Nephron progenitor cell (in vitro differentiated cells): ENCODE measurements at regions not wholly inside any gene's neighbourhood (a gene's known extent, or its start where the extent isn't known, plus 50 kb on each side); places are given as distances from the start of the nearest gene placed in this dataset.

ENCODE experiments used
- DNase-seq: peaks from one replicate; pipeline ENCODE4 v3.0.0; 2021
- H3K27ac Mint-ChIP-seq: 2 replicates; pipeline ENCODE4 v1.8.0; 2021; ENCODE audit warnings: mild to moderate bottlenecking, moderate library complexity, mixed read lengths
- H3K27me3 Mint-ChIP-seq: 2 replicates; pipeline ENCODE4 v1.8.0; 2021; ENCODE audit warnings: mild to moderate bottlenecking, low read depth, mixed read lengths; ENCODE audit not compliant: poor library complexity
- H3K36me3 Mint-ChIP-seq: 2 replicates; pipeline ENCODE4 v1.8.0; 2021; ENCODE audit warnings: low read depth, mixed read lengths
- H3K4me1 Mint-ChIP-seq: 2 replicates; pipeline ENCODE4 v1.8.0; 2021; ENCODE audit warnings: mixed read lengths
- H3K4me3 Mint-ChIP-seq: 2 replicates; pipeline ENCODE4 v1.8.0; 2021; ENCODE audit warnings: mild to moderate bottlenecking, moderate library complexity, mixed read lengths
- H3K9me3 Mint-ChIP-seq: 2 replicates; pipeline ENCODE4 v1.8.0; 2021; ENCODE audit warnings: mild to moderate bottlenecking, moderate library complexity, mixed read lengths
- TF ChIP-seq, protein P1 (sequence below): fragments of 200-600 bp; sonication (generic); IDR thresholded peaks from 2 replicates; pipeline ENCODE4 v1.5.0; 2021; ENCODE audit warnings: antibody characterized with exemption

DNA sequence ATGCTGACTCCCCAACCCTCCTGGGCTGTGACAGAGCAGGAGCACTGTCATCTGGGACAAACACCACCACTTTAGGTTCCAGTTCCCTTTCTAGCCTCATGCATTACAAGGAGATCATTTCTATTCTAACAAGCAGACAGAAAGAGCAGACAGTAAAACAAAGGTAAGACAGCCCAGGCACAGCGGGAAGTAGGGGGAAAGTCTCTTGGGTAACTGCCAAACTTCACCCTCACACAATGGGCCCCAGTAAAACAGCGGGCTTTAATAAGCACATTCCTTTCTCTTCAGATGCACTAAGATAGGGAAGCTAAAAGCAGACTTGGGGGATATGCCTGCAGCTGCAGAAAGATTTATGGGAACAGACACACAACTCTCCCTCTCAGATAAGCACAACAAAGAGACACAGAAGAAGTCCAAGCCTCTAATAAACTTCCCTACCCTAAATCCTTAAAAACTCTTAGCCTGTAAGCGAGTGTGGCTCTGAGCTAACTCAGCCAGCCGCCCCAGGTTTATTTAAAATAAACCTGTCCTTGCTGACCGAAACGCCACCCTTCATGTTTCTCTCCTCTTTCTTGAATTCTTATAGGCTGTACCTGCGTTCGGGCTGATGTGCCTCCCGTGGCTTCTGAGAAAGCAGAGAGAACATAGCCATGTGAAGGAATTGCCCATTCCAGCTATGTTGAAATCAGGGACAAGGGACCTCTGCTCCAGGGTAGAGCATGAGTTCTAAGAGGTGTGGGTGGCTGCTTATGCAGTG, 726.8 kb upstream of the DDX18 start:
- H3K36me3 Mint-ChIP-seq, result no peaks in the 10 kb centered on the region
- DNase-seq, result peak; percentile 8
- H3K4me1 Mint-ChIP-seq, result peaks cover 38% of the 10 kb centered on the region
- H3K4me3 Mint-ChIP-seq, result peak overlapping the region; percentile 44
- TF ChIP-seq, protein P1, sequence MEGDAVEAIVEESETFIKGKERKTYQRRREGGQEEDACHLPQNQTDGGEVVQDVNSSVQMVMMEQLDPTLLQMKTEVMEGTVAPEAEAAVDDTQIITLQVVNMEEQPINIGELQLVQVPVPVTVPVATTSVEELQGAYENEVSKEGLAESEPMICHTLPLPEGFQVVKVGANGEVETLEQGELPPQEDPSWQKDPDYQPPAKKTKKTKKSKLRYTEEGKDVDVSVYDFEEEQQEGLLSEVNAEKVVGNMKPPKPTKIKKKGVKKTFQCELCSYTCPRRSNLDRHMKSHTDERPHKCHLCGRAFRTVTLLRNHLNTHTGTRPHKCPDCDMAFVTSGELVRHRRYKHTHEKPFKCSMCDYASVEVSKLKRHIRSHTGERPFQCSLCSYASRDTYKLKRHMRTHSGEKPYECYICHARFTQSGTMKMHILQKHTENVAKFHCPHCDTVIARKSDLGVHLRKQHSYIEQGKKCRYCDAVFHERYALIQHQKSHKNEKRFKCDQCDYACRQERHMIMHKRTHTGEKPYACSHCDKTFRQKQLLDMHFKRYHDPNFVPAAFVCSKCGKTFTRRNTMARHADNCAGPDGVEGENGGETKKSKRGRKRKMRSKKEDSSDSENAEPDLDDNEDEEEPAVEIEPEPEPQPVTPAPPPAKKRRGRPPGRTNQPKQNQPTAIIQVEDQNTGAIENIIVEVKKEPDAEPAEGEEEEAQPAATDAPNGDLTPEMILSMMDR, result no peak
- no peaks in the 10 kb centered on the region for H3K27me3 Mint-ChIP-seq
- H3K27ac Mint-ChIP-seq, result peak overlapping the region; percentile 83
- H3K9me3 Mint-ChIP-seq, result no peaks in the 10 kb centered on the region

DNA sequence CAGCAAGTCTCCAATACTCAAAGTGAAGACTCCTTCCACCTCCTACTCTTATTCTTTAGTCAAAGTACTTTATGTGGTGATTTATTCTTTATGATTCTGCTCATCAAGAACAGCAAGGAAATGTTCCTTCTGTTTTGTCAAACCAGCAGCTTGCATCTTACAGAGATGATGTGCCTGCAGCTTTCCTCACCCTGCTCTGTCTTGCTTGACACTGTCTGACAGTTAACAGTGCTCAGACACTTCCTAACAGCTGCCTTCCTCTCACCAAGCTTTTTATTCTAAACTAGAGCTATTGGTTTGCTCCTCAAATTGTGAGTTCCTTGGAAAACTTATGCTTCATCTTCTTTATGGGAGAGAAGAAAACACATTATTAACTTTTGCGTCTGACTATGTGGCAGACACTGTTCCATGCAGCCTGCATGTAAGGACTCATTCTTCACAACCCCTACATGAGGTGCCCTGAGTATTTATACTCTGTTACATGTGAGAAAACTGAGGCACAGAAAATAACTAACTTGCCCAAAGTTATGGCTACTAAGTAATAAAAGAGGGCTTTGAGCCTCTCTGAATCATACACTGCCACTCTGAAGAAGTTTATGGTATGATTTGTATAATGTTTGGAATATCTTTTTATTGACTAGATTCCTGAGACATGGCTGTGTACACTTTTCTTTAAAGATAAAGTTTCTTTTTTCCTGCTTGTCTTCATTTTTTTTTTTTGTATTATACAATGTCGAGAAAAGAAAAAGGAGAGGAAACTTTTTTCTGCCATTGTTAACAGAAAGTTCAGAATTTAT, 723.3 kb upstream of the DDX18 start:
- Mint-ChIP-seq H3K4me3 (no peak overlapping the region), H3K36me3 (no peaks in the 10 kb centered on the region), H3K4me1 (peaks cover 35% of the 10 kb centered on the region), H3K27ac (no peak overlapping the region), H3K9me3 (no peaks in the 10 kb centered on the region), H3K27me3 (no peaks in the 10 kb centered on the region)
- TF ChIP-seq, protein P1, result no peak
- no peak for DNase-seq

DNA sequence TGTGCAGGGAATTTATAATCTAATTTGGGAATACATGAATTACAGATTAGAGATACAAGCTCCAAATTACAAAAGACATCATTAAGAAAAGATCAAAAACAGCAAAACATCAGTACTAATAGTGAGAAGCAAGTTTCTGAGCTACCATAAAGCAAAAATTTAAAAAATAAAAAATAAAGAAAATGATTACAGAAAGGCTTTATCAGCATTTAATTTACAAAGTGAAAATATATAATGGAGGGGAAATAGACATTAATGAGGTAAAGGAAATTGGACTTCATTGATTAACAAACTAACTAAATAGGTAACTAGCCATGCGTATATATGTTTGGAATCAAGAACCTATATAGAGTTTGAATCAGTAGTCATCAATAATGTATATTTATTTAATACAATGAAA, 712.9 kb upstream of the DDX18 start:
- no peak for DNase-seq
- Mint-ChIP-seq H3K4me3 (no peak overlapping the region), H3K27ac (no peak overlapping the region), H3K4me1 (peaks cover 3% of the 10 kb centered on the region), H3K27me3 (no peaks in the 10 kb centered on the region), H3K36me3 (peaks cover 16% of the 10 kb centered on the region), H3K9me3 (peaks cover 20% of the 10 kb centered on the region)
- TF ChIP-seq, protein P1, result no peak

DNA sequence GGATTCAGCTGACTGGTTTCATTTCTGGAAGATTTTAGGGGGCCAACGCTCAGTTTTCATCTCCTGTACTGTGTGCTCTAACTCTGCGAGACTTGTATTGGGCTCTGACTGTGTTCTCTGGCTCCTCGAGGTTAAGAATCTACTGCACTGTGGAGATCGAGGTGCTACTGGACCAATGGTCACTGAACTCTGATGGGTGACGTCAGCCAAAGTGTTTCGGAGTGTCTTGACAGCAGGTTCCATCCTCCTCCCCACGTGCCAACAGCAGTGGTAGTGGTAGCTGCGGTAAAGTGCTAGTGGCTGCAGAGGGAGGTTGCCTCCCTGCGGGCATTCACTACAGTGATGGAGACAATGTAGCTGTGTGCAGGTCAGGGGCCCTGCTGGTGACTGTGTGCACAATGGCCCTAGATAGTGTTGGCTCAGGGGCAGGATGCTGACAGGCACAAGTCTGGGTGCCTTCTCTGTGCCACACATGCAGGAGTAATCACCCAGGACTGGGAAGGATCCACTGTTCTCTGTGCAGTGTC, 705.7 kb upstream of the DDX18 start:
- no peak overlapping the region for H3K4me3 Mint-ChIP-seq
- H3K27ac Mint-ChIP-seq, result no peak overlapping the region
- H3K9me3 Mint-ChIP-seq, result peaks cover 44% of the 10 kb centered on the region
- no peak for DNase-seq
- peaks cover 62% of the 10 kb centered on the region for H3K36me3 Mint-ChIP-seq
- H3K27me3 Mint-ChIP-seq, result peaks cover 3% of the 10 kb centered on the region
- no peaks in the 10 kb centered on the region for H3K4me1 Mint-ChIP-seq
- TF ChIP-seq, protein P1, result no peak

DNA sequence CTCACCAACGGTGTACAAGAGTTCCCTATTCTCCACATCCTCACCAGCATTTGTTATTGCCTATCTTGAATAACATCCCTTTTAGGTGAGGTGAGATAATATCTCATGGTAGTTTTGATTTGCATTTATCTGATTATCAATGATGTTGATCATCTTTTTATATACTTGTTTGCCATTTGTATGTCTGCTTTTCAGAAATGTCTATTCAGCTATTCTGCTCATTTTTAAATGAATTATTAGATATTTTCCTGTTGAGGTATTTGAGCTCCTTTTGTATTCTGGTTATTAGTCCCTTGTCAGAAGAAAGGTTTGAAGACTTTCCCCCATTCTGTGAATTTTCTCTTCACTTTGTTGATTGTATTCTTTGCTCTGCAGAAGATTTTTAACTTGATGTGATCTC, 695.5 kb upstream of the DDX18 start:
- Mint-ChIP-seq H3K9me3 (no peaks in the 10 kb centered on the region), H3K4me1 (no peaks in the 10 kb centered on the region), H3K36me3 (peaks cover 10% of the 10 kb centered on the region), H3K27me3 (peaks cover 3% of the 10 kb centered on the region), H3K4me3 (no peak overlapping the region), H3K27ac (no peak overlapping the region)
- no peak for DNase-seq
- TF ChIP-seq, protein P1, result no peak
